Thyroid gland (tissue), 4 donors: ENCODE measurements at regions not wholly inside any gene's neighbourhood (a gene's known extent, or its start where the extent isn't known, plus 50 kb on each side); places are given as distances from the start of the nearest gene placed in this dataset.

Source experiments
- DNase-seq, 2 donors: peaks; one replicate each; pipeline ENCODE4 v3.0.0-alpha.2; 2019
- H3K27ac ChIP-seq, 3 donors: fragments of 200-600 bp; sonication (generic); 1 replicate in 2 of 3; 2 replicates in 1 of 3; pipeline ENCODE4 v1.5.1; 2016 to 2019; ENCODE audit warnings: mild to moderate bottlenecking in 1 of 3, moderate library complexity in 1 of 3
- H3K27me3 ChIP-seq: fragments of 200-600 bp; sonication (generic); one replicate; pipeline ENCODE4 v1.5.1; 2019
- H3K36me3 ChIP-seq, 2 donors: fragments of 200-600 bp; sonication (generic); one replicate each; pipeline ENCODE4 v1.5.1; 2016 to 2019
- H3K4me1 ChIP-seq, 2 donors: fragments of 200-600 bp; sonication (generic); one replicate each; pipeline ENCODE4 v1.5.1; 2017 to 2019
- H3K4me3 ChIP-seq, 3 donors: fragments of 200-600 bp; sonication (generic); replicated peaks in 1 of 3; 1 replicate in 2 of 3; 2 replicates in 1 of 3; pipeline ENCODE4 v1.5.1; 2016; ENCODE audit warnings: mild to moderate bottlenecking in 1 of 3
- H3K9me3 ChIP-seq: fragments of 200-600 bp; sonication (generic); one replicate; pipeline ENCODE4 v1.5.1; 2017
- POLR2A ChIP-seq, 2 donors: fragments of 450-650 bp; IDR thresholded peaks; one replicate each; pipeline ENCODE4 v1.6.1; 2017; ENCODE audit warnings: antibody characterized with exemption in 2 of 2, mild to moderate bottlenecking in 2 of 2, moderate library complexity in 1 of 2
- WGBS, 2 donors: methylation state at CpG; one replicate each; pipeline ENCODE4 v1.1.5; 2017; 5-methylcytosine and 5-hydroxymethylcytosine counted together
- intact Hi-C: fragments of 100-400 bp; cut with DNase I; formaldehyde crosslinking; loops from one replicate; pipeline ENCODE4 v1.15.1; 2023
- TF ChIP-seq, protein P1 (sequence below), 6 experiments: fragments of 200-600 bp in 3 of 6; fragments of 450-650 bp in 3 of 6; sonication (generic) in 3 of 6; IDR thresholded peaks; one replicate each; pipeline ENCODE4 v1.5.1; 2016 to 2019; ENCODE audit warnings: antibody characterized with exemption in 6 of 6, mild to moderate bottlenecking in 2 of 6, inconsistent platforms in 1 of 6, moderate library complexity in 1 of 6

DNA sequence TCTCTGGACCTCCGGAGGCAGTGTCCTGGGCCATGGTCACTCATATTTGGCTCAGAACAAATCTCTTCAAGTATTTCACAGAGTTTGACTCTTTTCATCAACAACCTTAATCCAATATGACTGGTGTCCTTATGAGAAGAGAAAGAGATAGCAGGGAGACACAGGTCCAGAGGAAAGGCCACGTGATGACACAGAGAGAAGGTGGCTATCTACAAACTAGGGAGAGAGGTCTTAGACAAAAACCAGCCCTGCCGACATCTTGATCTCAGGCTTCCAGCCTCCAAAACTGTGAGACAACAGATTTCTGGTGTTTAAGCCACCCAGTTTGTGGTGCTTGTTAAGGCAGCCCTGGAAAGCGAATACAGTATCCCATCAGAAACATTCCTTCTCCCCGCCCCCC lies 237.1 kb upstream of the PROK2 start:
- no peak overlapping the region for H3K4me3 ChIP-seq
- no peaks in the 10 kb centered on the region for H3K36me3 ChIP-seq
- DNase-seq = no peak
- no peaks in the 10 kb centered on the region for H3K4me1 ChIP-seq
- 92 to 96% methylated on average over 5 of the region's 5 CpGs for WGBS, 2 donors
- TF ChIP-seq, protein P1, sequence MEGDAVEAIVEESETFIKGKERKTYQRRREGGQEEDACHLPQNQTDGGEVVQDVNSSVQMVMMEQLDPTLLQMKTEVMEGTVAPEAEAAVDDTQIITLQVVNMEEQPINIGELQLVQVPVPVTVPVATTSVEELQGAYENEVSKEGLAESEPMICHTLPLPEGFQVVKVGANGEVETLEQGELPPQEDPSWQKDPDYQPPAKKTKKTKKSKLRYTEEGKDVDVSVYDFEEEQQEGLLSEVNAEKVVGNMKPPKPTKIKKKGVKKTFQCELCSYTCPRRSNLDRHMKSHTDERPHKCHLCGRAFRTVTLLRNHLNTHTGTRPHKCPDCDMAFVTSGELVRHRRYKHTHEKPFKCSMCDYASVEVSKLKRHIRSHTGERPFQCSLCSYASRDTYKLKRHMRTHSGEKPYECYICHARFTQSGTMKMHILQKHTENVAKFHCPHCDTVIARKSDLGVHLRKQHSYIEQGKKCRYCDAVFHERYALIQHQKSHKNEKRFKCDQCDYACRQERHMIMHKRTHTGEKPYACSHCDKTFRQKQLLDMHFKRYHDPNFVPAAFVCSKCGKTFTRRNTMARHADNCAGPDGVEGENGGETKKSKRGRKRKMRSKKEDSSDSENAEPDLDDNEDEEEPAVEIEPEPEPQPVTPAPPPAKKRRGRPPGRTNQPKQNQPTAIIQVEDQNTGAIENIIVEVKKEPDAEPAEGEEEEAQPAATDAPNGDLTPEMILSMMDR (IDR thresholded peaks at IDR 0.05) = no peak
- no peak for TF ChIP-seq POLR2A (IDR thresholded peaks at IDR 0.05)
- intact Hi-C loops = no loop called here
- no peak overlapping the region for H3K27ac ChIP-seq
- H3K27me3 ChIP-seq = no peaks in the 10 kb centered on the region
- H3K9me3 ChIP-seq = no peaks in the 10 kb centered on the region

- DNase-seq = no peak
- H3K9me3 ChIP-seq = no peaks in the 10 kb centered on the region
- H3K27ac ChIP-seq = no peak overlapping the region
- 97 to 98% methylated on average over 1 of the region's 1 CpG for WGBS, 2 donors
- TF ChIP-seq, protein P1 (IDR thresholded peaks at IDR 0.05) = no peak
- no peak for TF ChIP-seq POLR2A (IDR thresholded peaks at IDR 0.05)
- H3K4me3 ChIP-seq = no peak overlapping the region
- H3K27me3 ChIP-seq = no peaks in the 10 kb centered on the region
- intact Hi-C loops = no loop called here
- H3K4me1 ChIP-seq = no peaks in the 10 kb centered on the region
- no peaks in the 10 kb centered on the region for H3K36me3 ChIP-seq
These were observed 236.6 kb upstream of the PROK2 start for GRCh38 chr3:72021531-72021930.

DNA sequence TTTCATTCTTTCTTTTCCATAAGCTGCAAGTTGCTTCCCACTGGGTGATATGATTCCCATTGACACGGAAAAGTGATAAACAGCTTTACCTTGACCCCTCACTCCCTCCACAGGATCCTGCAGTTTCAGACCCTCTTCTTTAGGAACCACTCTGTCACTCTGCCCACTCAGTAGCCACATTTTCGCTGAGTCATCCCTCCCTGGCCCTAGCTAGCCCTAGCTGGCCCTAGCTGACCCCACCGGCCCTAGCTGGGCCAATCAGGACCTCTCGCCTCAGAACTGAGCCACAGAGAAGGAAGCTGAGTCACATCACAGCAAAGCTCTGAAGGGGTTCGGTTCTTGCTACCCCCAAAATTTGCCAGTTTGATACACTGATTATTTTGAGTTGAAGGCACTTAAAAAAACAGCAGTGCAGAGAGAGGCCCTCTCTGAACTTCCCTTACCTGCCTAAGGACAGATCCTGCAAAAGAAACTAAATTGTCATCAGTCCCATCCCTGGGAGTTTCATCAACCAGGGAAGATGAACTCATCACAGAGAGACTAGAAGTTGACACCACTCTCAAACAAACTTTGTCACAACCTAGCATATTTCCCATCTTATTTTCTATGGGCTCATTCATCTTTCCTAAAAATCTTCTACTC lies 233.5 kb upstream of the PROK2 start:
- no peaks in the 10 kb centered on the region for H3K9me3 ChIP-seq
- no peak overlapping the region for H3K27ac ChIP-seq
- H3K4me1 ChIP-seq = no peaks in the 10 kb centered on the region
- WGBS, 2 donors = 84 to 94% methylated on average over 5 of the region's 5 CpGs
- no peak for TF ChIP-seq POLR2A (IDR thresholded peaks at IDR 0.05)
- no peak for DNase-seq
- intact Hi-C loops = no loop called here
- no peak overlapping the region for H3K4me3 ChIP-seq
- no peaks in the 10 kb centered on the region for H3K27me3 ChIP-seq
- no peaks in the 10 kb centered on the region for H3K36me3 ChIP-seq

DNA sequence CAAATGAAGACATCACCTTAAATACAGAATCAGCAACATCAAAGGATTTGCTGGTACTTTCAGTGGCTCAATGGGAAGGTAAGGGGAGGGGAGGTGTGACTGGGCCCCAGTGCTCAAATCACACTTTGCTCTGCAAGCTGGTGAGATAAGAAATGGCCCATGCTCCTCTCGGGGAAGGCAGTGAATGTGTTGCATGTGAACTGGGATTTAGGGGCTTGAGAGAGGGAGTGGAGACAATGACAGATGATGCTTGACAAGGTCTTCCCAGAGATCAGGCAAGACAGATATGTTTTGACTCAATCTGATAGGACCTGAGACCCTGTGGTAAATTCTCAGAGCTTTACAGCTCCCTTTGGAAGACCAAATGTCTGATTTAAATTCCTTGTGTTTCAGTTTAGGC lies 233.0 kb upstream of the PROK2 start:
- no peak overlapping the region for H3K27ac ChIP-seq
- H3K4me1 ChIP-seq = no peaks in the 10 kb centered on the region
- no peaks in the 10 kb centered on the region for H3K36me3 ChIP-seq
- H3K4me3 ChIP-seq = no peak overlapping the region
- no peaks in the 10 kb centered on the region for H3K27me3 ChIP-seq
- TF ChIP-seq, protein P1 (IDR thresholded peaks at IDR 0.05) = no peak
- no peak for TF ChIP-seq POLR2A (IDR thresholded peaks at IDR 0.05)
- intact Hi-C loops = no loop called here
- 93 to 94% methylated on average over 1 of the region's 1 CpG for WGBS, 2 donors
- DNase-seq = no peak
- no peaks in the 10 kb centered on the region for H3K9me3 ChIP-seq

- Histone ChIP-seq H3K27ac (no peak overlapping the region), H3K36me3 (no peaks in the 10 kb centered on the region), H3K4me1 (no peaks in the 10 kb centered on the region), H3K9me3 (no peaks in the 10 kb centered on the region), H3K4me3 (no peak overlapping the region), H3K27me3 (no peaks in the 10 kb centered on the region)
- DNase-seq = no peak
- no peak for TF ChIP-seq POLR2A (IDR thresholded peaks at IDR 0.05)
- TF ChIP-seq, protein P1 (IDR thresholded peaks at IDR 0.05) = no peak
- intact Hi-C loops = no loop called here
- WGBS, 2 donors = 92 to 100% methylated on average over 1 of the region's 1 CpG
These were observed 232.4 kb upstream of the PROK2 start for GRCh38 chr3:72017311-72017710.
